HL-60/S4 (cell line): ENCODE measurements at regions not wholly inside any gene's neighbourhood (a gene's known extent, or its start where the extent isn't known, plus 50 kb on each side); places are given as distances from the start of the nearest gene placed in this dataset.
"Not testable (repeated sequence)": the region's sequence is repeated elsewhere in the genome, so short reads cannot be mapped to it uniquely, and the experiment has no call there.

Source experiments
- in situ Hi-C: fragments of 300-500 bp; cut with MboI; formaldehyde crosslinking; loops from 2 replicates; pipeline ENCODE4 v1.14.3; 2022; ENCODE audit warnings: low sequenced_read_pairs

DNA sequence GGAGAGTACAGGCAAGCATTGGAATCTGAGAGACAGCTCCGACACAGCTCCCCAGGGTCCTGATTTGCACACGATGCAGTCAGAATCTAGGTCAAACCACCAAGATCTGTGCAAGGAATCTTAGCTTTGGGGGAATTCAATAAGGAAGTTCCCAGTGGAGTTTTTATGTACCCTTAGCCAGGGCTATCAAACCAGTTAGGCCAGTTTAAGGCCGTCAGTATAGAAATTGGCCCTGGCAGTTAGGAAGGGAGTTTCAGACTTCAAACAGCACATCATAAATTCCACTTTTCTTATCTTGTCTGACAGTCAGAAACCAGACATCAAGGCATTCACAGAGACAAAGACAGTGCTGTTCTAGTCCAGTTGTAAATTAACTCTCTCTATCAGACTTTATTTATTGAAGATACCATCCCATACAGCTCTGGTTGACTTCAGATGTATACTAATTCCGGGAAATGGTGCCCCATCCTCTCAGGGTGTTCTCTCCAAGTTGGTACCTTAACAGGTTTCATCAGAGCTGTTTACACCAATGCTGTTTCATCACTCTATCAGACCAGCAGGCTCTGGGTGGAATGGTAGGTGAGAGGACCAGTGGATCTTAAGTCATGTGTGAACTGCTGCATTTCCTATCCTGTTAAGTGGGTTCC, 157.5 kb upstream of the ATF7IP start:
- in situ Hi-C loops = no loop called here

GRCh38 chr12:14211947-14212387, 153.5 kb upstream of the ATF7IP start:
- in situ Hi-C loops = no loop called here

- in situ Hi-C loops = no loop called here
Measured at GRCh38 chr12:14213542-14213941, 151.9 kb upstream of the ATF7IP start.

GRCh38 chr12:14214495-14214894, 151.0 kb upstream of the ATF7IP start:
- in situ Hi-C loops = no loop called here

DNA sequence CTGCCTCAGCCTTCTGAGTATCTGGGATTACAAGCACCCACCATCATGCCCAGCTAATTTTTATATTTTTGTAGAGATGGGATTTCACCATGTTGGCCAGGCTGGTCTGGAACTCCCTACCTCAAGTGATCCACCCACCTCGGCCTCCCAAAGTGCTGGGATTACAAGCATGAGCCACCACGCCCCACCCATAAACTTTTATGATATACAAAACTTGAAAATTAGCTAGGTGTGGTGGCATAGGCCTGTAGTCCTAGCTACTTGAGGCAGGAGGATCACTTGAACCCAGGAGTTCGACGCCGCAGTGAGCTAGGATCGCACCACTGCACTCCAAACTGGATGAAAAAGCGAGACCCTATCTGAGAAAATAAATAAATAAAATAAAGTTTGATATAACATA, 149.5 kb upstream of the ATF7IP start:
- in situ Hi-C loops = not testable (repeated sequence)

- in situ Hi-C loops = no loop called here
Measured at GRCh38 chr12:14216405-14217294, 148.8 kb upstream of the ATF7IP start.

DNA sequence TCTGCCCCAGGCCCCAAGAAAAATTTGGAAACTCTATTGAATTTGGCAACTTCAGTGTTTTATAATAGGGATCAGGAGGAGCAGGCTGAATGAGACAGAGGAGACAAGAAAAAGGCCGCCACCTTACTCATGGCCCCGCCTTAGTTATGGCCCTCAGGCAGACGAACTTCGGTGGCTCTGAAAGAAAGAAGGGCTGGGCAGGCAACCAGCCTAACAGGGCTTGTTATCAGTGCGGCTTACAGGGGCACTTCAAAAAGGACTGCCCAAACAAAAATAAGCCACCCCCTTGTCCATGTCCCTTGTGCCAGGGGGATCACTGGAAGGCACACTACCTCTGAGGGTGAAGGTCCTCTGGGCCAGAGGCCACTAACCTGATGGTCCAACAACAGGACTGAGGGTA, 146.3 kb upstream of the ATF7IP start:
- in situ Hi-C loops = no loop called here

DNA sequence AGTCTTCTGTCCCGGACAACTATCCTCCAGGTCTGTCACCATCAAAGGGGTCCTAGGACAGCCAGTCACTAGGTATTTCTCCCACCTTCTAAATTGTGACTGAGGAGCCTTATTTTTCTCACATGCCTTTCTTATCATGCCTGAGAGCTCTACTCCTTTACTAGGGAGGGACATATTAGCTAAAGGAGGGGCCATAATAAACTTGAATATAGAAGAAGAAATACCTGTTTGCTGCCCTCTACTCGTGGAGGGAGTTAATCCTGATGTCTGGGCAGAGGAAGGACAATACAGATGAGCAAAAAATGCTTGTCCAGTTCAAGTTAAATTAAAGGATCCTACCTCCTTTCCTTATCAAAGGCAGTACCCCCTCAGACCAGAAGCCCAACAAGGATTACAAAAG, 145.8 kb upstream of the ATF7IP start:
- in situ Hi-C loops = not testable (repeated sequence)

- in situ Hi-C loops = loop anchor here (25.0 kb wide), 1 partner anchor 412 kb away; no protein-coding TSS in a partner anchor
Measured at GRCh38 chr12:14225064-14225463, 140.4 kb upstream of the ATF7IP start.

DNA sequence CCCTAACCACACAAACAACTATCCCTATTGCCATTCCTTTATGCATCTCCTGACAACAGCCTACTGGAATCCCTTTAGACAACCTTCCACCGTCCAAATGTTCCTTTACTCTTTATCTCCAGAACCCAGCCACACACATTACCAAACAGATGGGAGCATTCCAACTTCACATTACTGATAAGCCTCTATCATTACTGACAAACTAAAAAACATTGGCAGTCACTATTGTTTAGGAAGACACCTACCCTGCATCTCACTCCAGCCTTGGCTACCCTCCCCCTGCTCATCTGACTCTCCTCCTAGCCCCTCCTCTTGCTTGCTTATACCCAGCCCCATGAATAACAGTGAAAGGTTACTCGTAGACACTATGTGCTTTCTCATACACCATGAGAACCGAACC, 130.3 kb upstream of the ATF7IP start:
- in situ Hi-C loops = loop anchor here (25.0 kb wide), 1 partner anchor 402 kb away; no protein-coding TSS in a partner anchor

GRCh38 chr12:14236641-14237040, 128.8 kb upstream of the ATF7IP start:
- in situ Hi-C loops = loop anchor here (25.0 kb wide), 1 partner anchor 401 kb away; no protein-coding TSS in a partner anchor

- in situ Hi-C loops = loop anchor here (25.0 kb wide), 1 partner anchor 399 kb away; no protein-coding TSS in a partner anchor
Measured at GRCh38 chr12:14238221-14238792, 127.2 kb upstream of the ATF7IP start.

DNA sequence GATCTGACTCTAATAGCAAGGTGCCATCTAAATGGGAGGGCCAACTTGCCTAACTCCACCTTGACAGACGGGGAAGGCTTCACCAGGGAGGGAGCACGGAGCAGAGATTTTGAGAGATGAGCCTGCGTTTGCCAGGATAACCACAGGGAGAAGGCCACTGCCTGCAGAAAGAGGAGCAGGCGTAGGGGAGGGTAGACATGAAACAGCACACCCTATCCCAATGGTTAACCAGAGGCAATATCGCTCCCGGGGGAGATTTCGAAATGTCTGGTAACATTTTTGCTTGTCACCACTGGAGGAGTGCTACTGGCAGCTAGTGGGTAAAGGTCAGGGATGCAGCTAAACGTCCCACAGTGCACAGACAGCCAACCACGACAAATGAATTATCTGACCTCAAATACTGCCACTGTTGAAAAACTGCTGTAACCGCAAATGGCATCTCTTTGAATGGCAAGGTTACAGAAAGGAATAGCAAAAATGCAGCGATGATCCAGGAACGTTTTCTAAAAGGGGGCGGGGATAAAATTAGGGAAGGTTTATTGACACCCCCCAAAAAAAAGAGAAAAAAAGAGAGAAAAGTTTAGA, 126.0 kb upstream of the ATF7IP start:
- in situ Hi-C loops = loop anchor here (25.0 kb wide), 1 partner anchor 398 kb away; no protein-coding TSS in a partner anchor

DNA sequence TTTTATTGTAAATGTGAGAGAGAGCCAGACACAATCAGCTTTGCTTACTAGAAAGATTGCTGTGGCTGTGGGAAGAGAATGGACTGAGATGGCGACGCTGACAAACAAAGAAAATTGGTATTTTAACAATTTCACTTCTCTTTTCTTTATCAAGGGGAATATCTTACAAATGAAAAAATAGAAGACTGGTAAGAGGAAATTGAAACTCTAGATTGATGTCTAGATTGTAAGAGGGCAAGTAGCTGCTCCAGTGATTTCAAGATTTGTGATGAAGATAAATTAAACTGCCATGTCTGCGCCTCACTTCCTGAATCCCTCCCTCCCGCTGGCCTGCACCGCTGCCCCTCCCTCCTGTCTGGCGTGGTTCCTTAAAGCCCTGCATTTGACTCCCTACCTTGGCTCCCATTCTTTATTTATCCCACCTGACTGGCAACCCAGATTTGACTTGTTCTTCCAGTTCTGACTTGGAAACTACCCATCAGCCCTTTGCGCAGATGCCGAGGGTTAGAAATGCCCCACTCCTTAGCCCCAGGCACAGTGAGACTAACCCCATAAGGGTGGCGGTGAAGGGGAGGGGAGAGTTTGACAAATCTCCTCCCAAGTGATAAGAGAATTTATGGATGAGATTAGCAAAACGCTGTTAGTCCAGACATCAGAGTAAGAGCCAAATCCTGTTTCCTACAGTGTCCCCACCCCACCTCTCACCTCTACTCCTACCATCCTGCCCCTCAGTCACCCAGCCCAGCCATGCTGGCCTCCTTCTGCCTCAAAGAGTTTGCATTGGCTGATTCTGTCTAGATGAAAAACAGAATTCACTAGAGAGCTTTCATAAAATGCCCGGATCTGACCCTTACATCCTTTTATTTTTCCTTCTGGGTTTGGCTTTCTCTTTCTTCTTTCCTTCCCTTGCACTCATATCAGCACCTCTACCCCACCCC, 125.3 kb upstream of the ATF7IP start:
- in situ Hi-C loops = loop anchor here (25.0 kb wide), 1 partner anchor 397 kb away; no protein-coding TSS in a partner anchor

GRCh38 chr12:14240873-14241220, 124.6 kb upstream of the ATF7IP start:
- in situ Hi-C loops = loop anchor here (25.0 kb wide), 1 partner anchor 396 kb away; no protein-coding TSS in a partner anchor

DNA sequence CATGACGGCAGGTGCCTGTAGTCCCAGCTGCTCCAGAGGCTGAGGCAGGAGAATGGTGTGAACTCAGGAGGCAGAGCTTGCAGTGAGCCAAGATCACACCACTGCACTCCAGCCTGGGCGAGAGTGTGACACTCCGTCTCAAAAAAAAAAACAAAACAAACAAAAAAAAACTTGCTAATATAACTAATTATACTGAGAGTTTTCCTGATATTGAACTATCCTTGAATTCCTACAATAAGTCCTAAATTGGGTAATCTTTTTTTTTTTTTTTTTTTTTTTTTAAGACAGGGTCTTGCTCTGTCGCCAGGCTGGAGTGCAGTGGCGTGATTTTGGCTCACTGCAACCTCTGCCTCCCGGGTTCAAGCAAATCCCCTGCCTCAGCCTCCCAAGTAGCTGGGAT, 122.7 kb upstream of the ATF7IP start:
- in situ Hi-C loops = loop anchor here (25.0 kb wide), 1 partner anchor 394 kb away; no protein-coding TSS in a partner anchor

- in situ Hi-C loops = loop anchor here (25.0 kb wide), 1 partner anchor 393 kb away; no protein-coding TSS in a partner anchor
Measured at GRCh38 chr12:14243941-14244340, 121.5 kb upstream of the ATF7IP start.

DNA sequence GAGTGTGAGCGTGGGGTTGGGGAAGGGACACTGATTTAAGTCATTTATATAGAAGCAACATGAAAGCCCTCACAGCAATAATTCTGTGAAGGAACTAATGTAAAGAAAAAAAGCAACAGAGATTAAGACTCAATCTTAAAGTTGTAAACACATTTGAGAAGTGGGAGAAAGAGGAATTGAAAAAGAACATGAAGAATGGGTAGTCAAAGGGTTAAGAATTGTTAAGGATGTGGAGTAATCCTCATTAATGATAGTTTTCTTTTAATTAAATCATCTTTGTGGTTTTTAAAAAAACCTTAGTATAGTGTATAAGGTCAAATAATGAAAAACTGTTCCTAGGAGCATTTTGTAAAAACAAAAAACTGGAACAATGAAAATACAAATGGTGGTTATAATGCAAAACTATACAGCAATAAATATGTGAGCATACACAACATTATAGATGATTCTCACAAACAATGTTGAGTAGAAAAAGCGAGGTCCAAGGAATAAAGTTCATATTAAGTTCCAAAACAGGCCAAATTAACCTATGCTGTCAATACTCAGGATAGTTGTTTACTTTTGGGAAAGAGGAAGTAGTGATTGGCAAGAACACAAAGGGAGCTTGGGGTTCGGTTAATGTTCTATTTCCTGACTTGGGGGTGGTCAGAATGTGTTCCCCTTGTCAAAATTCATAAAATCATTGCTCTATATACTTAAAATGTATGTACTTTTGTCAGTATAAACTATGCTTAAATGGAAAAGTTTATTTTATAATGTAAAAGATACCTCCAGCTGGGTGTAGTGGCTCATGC, 120.4 kb upstream of the ATF7IP start:
- in situ Hi-C loops = loop anchor here (25.0 kb wide), 1 partner anchor 392 kb away; no protein-coding TSS in a partner anchor

DNA sequence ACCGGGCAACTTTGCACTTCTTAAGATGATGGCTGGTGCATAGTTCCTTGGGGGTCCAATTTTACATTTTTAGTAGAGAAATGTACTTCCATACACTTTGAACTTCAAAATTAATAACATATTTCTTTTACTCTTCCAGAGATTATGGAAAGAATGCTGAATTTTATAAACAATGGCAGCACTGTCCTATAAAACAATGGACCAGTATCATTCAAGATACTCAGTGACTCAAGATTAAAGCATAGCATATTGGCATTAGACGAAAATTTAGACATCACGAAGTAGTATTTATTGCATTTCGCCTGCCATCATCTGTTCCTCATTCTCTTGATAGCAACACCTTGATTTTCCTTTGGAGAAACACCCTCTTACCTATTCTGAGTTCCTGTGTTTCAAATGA, 118.3 kb upstream of the ATF7IP start:
- in situ Hi-C loops = loop anchor here (25.0 kb wide), 1 partner anchor 390 kb away; no protein-coding TSS in a partner anchor
